Lung (tissue), 11 donors: ENCODE measurements at regions not wholly inside any gene's neighbourhood (a gene's known extent, or its start where the extent isn't known, plus 50 kb on each side); places are given as distances from the start of the nearest gene placed in this dataset.

Source experiments
- ATAC-seq: fragments of 200-7000 bp; cut with Tn5 transposase; one replicate; pipeline ENCODE4 v1.9.1; 2020; ENCODE audit warnings: moderate number of reproducible peaks; ENCODE audit not compliant: insufficient read depth, low FRiP score
- DNase-seq, 3 donors: peaks; one replicate each; pipeline ENCODE4 v3.0.0-alpha.2; 2013 to 2017
- H3K27ac ChIP-seq, 2 donors: one replicate each; pipeline ENCODE4 v1.5.1; 2013; ENCODE audit warnings: mild to moderate bottlenecking in 2 of 2, moderate library complexity in 2 of 2, control low read depth in 1 of 2, inconsistent platforms in 1 of 2, low read depth in 1 of 2, low read length in 1 of 2
- H3K27me3 ChIP-seq, 3 donors: one replicate each; pipeline ENCODE4 v1.5.1; 2013; ENCODE audit warnings: low read length in 2 of 3; ENCODE audit not compliant: control insufficient read depth in 3 of 3, insufficient read depth in 3 of 3
- H3K36me3 ChIP-seq, 4 donors: one replicate each; pipeline ENCODE4 v1.5.1; 2013; ENCODE audit warnings: low read length in 4 of 4, mild to moderate bottlenecking in 1 of 4, moderate library complexity in 1 of 4; ENCODE audit not compliant: control insufficient read depth in 4 of 4, insufficient read depth in 4 of 4
- H3K4me1 ChIP-seq, 5 donors: one replicate each; pipeline ENCODE4 v1.5.1; 2013; ENCODE audit warnings: low read length in 5 of 5, mild to moderate bottlenecking in 2 of 5, moderate library complexity in 1 of 5; ENCODE audit not compliant: control insufficient read depth in 5 of 5, insufficient read depth in 5 of 5
- H3K4me3 ChIP-seq: one replicate; pipeline ENCODE4 v1.5.1; 2013; ENCODE audit warnings: mild to moderate bottlenecking, control low read depth, moderate library complexity
- H3K9ac ChIP-seq, 2 donors: one replicate each; pipeline ENCODE4 v1.5.1; 2013; ENCODE audit warnings: low read length in 2 of 2, control low read depth in 1 of 2; ENCODE audit not compliant: insufficient read depth in 1 of 2
- H3K9me3 ChIP-seq, 4 donors: one replicate each; pipeline ENCODE4 v1.5.1; 2013; ENCODE audit warnings: low read length in 3 of 4, mild to moderate bottlenecking in 1 of 4, moderate library complexity in 1 of 4; ENCODE audit not compliant: control insufficient read depth in 4 of 4, insufficient read depth in 3 of 4
- CTCF ChIP-seq: IDR thresholded peaks from 2 replicates; pipeline ENCODE4 v1.5.1; 2012; ENCODE audit warnings: mild to moderate bottlenecking; ENCODE audit errors: control extremely low read depth, extremely low read depth
- WGBS, 2 donors: extraction: QIAGEN DNeasy Blood & Tissue Kit; methylation state at CpG; one replicate each; pipeline ENCODE4 v1.1.7; 2013; 5-methylcytosine and 5-hydroxymethylcytosine counted together
- donor health status: control.
- donor health status: control.
- donor health status: Bipolar disorder and iron deficiency.
- donor health status: healthy.
- donor health status: DM: yes; HTN: yes; CAD: no.

- Histone ChIP-seq H3K4me1 (no peaks in the 10 kb centered on the region), H3K36me3 (no peaks in the 10 kb centered on the region), H3K9me3 (no peaks in the 10 kb centered on the region), H3K4me3 (no peak overlapping the region), H3K27ac (no peak overlapping the region), H3K27me3 (peaks cover 0 to 4% (median 3%) of the 10 kb centered on the region in 3 donors), H3K9ac (no peak overlapping the region)
- no peak for ATAC-seq
- 70 to 82% methylated on average over 4 of the region's 4 CpGs for WGBS, 2 donors
- DNase-seq = no peak
- TF ChIP-seq CTCF = no peak
Observed at GRCh38 chrX:117522725-117523700, 593.6 kb downstream of the KLHL13 start.

- Histone ChIP-seq H3K36me3 (no peaks in the 10 kb centered on the region), H3K9me3 (no peaks in the 10 kb centered on the region), H3K4me3 (no peak overlapping the region), H3K27ac (no peak overlapping the region), H3K4me1 (no peaks in the 10 kb centered on the region), H3K27me3 (peaks cover 0 to 3% (median 0%) of the 10 kb centered on the region in 3 donors), H3K9ac (no peak overlapping the region)
- 72 to 95% methylated on average over 1 of the region's 1 CpG for WGBS, 2 donors
- no peak for DNase-seq
- no peak for ATAC-seq
- no peak for TF ChIP-seq CTCF
Observed at GRCh38 chrX:117517994-117518393, 598.6 kb downstream of the KLHL13 start.

- Histone ChIP-seq H3K9ac (no peak overlapping the region), H3K27me3 (no peaks in the 10 kb centered on the region), H3K9me3 (no peaks in the 10 kb centered on the region), H3K36me3 (no peaks in the 10 kb centered on the region), H3K4me3 (no peak overlapping the region), H3K4me1 (no peaks in the 10 kb centered on the region), H3K27ac (no peak overlapping the region)
- no peak for TF ChIP-seq CTCF
- ATAC-seq (no peak), DNase-seq (peak in 2 of 3 donors; percentile 15 to 35)
Observed at GRCh38 chrX:117511379-117511778, 605.2 kb downstream of the KLHL13 start.
